Prostate gland (tissue), 2 donors: ENCODE measurements at regions not wholly inside any gene's neighbourhood (a gene's known extent, or its start where the extent isn't known, plus 50 kb on each side); places are given as distances from the start of the nearest gene placed in this dataset.

Source experiments
- DNase-seq: peaks from one replicate; pipeline ENCODE4 v3.0.0-alpha.2; 2019; ENCODE audit warnings: low spot score
- H3K27ac ChIP-seq, 2 donors: fragments of 200-600 bp; sonication (generic); 2 replicates each; pipeline ENCODE4 v1.5.1; 2017 to 2019
- H3K27me3 ChIP-seq: fragments of 200-600 bp; sonication (generic); replicated peaks from 2 replicates; pipeline ENCODE4 v1.5.1; 2019; ENCODE audit not compliant: insufficient read depth
- H3K36me3 ChIP-seq, 2 donors: fragments of 200-600 bp; sonication (generic); 1 replicate in 1 of 2; 2 replicates in 1 of 2; pipeline versions ENCODE4 v1.5.1 to v1.8.1; 2017 to 2019
- H3K4me1 ChIP-seq: fragments of 200-600 bp; sonication (generic); replicated peaks from 2 replicates; pipeline ENCODE4 v1.5.1; 2019
- H3K4me3 ChIP-seq, 2 donors: fragments of 200-600 bp; sonication (generic); 2 replicates each; pipeline ENCODE4 v1.5.1; 2017 to 2019
- H3K9me3 ChIP-seq: fragments of 200-600 bp; sonication (generic); 2 replicates; pipeline ENCODE4 v1.5.1; 2017
- CTCF ChIP-seq, 4 experiments: fragments of 200-600 bp in 2 of 4; fragments of 450-650 bp in 2 of 4; sonication (generic) in 2 of 4; IDR thresholded peaks; 1 replicate in 3 of 4; 2 replicates in 1 of 4; pipeline ENCODE4 v1.5.1; 2016 to 2019; ENCODE audit warnings: antibody characterized with exemption in 4 of 4, mild to moderate bottlenecking in 2 of 4, moderate library complexity in 2 of 4
- POLR2A ChIP-seq: fragments of 450-650 bp; IDR thresholded peaks from one replicate; pipeline ENCODE4 v1.6.1; 2016; ENCODE audit warnings: antibody characterized with exemption, mild to moderate bottlenecking
- POLR2AphosphoS5 ChIP-seq: sonication (generic); formaldehyde crosslinking; IDR thresholded peaks from one replicate; pipeline ENCODE4 v1.6.1; 2017; ENCODE audit warnings: antibody characterized with exemption
- WGBS: methylation state at CpG from one replicate; pipeline ENCODE4 v1.1.5; 2018; 5-methylcytosine and 5-hydroxymethylcytosine counted together
- intact Hi-C: fragments of 100-400 bp; cut with DNase I; formaldehyde crosslinking; loops from one replicate; pipeline ENCODE4 v1.14.2; 2022

- Histone ChIP-seq H3K36me3 (no peaks in the 10 kb centered on the region), H3K4me3 (no peak overlapping the region), H3K4me1 (no peaks in the 10 kb centered on the region), H3K27me3 (no peaks in the 10 kb centered on the region), H3K27ac (no peak overlapping the region), H3K9me3 (no peaks in the 10 kb centered on the region)
- DNase-seq, result no peak
- no peak for TF ChIP-seq POLR2A
- no peak for TF ChIP-seq POLR2AphosphoS5
- no peak for TF ChIP-seq CTCF (IDR thresholded peaks at IDR 0.05)
- intact Hi-C loops, result no loop called here
- WGBS, result 69% methylated on average over 7 of the region's 7 CpGs
Observed at GRCh38 chr2:203808046-203808750, 59.4 kb upstream of the CTLA4 start.

- no peaks in the 10 kb centered on the region for H3K36me3 ChIP-seq
- 84% methylated on average over 2 of the region's 2 CpGs for WGBS
- no peak for DNase-seq
- no peaks in the 10 kb centered on the region for H3K9me3 ChIP-seq
- H3K27ac ChIP-seq, result no peak overlapping the region
- H3K27me3 ChIP-seq, result no peaks in the 10 kb centered on the region
- H3K4me3 ChIP-seq, result no peak overlapping the region
- TF ChIP-seq POLR2AphosphoS5, result no peak
- no peak for TF ChIP-seq CTCF (IDR thresholded peaks at IDR 0.05)
- TF ChIP-seq POLR2A, result no peak
- H3K4me1 ChIP-seq, result no peaks in the 10 kb centered on the region
- intact Hi-C loops, result no loop called here
Observed at GRCh38 chr2:203809084-203809521, 58.5 kb upstream of the CTLA4 start.

- intact Hi-C loops, result loop anchor here (10.0 kb wide), 1 partner anchor 95 kb away; no protein-coding TSS in a partner anchor
- Histone ChIP-seq H3K4me3 (no peak overlapping the region), H3K36me3 (no peaks in the 10 kb centered on the region), H3K27me3 (no peaks in the 10 kb centered on the region), H3K4me1 (no peaks in the 10 kb centered on the region), H3K9me3 (no peaks in the 10 kb centered on the region), H3K27ac (no peak overlapping the region)
- WGBS, result 80% methylated on average over 3 of the region's 3 CpGs
- DNase-seq, result no peak
- TF ChIP-seq POLR2A, result no peak
Observed at GRCh38 chr2:203809991-203810510, 57.5 kb upstream of the CTLA4 start.

- no peak for TF ChIP-seq POLR2AphosphoS5
- TF ChIP-seq POLR2A, result no peak
- no peak for TF ChIP-seq CTCF (IDR thresholded peaks at IDR 0.05)
- H3K36me3 ChIP-seq, result no peaks in the 10 kb centered on the region
- no peaks in the 10 kb centered on the region for H3K9me3 ChIP-seq
- 80% methylated on average over 9 of the region's 9 CpGs for WGBS
- no peaks in the 10 kb centered on the region for H3K27me3 ChIP-seq
- no peak overlapping the region for H3K4me3 ChIP-seq
- intact Hi-C loops, result loop anchor here (10.0 kb wide), 1 partner anchor 93 kb away; no protein-coding TSS in a partner anchor
- no peak overlapping the region for H3K27ac ChIP-seq
- DNase-seq, result no peak
- H3K4me1 ChIP-seq, result no peaks in the 10 kb centered on the region
Observed at GRCh38 chr2:203811491-203812221, 55.9 kb upstream of the CTLA4 start.
